ENCODE measurements at regions not wholly inside any gene's neighbourhood (a gene's known extent, or its start where the extent isn't known, plus 50 kb on each side); places are given as distances from the start of the nearest gene placed in this dataset.

- Histone ChIP-seq H3K27ac (ENCODE audit: low read depth, low read length) (no peak overlapping the region), H3K4me3 (ENCODE audit: low read depth, low read length) (no peak overlapping the region), H3K27me3 (ENCODE audit: control insufficient read depth, insufficient read depth, low read length) (peaks cover 15% of the 10 kb centered on the region), H3K9me3 (ENCODE audit: control insufficient read depth, insufficient read depth, low read length) (no peaks in the 10 kb centered on the region)
- TF ChIP-seq, protein P1, sequence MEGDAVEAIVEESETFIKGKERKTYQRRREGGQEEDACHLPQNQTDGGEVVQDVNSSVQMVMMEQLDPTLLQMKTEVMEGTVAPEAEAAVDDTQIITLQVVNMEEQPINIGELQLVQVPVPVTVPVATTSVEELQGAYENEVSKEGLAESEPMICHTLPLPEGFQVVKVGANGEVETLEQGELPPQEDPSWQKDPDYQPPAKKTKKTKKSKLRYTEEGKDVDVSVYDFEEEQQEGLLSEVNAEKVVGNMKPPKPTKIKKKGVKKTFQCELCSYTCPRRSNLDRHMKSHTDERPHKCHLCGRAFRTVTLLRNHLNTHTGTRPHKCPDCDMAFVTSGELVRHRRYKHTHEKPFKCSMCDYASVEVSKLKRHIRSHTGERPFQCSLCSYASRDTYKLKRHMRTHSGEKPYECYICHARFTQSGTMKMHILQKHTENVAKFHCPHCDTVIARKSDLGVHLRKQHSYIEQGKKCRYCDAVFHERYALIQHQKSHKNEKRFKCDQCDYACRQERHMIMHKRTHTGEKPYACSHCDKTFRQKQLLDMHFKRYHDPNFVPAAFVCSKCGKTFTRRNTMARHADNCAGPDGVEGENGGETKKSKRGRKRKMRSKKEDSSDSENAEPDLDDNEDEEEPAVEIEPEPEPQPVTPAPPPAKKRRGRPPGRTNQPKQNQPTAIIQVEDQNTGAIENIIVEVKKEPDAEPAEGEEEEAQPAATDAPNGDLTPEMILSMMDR (IDR thresholded peaks at IDR 0.05; ENCODE audit: low read depth, low read length) = no peak
- ChIA-PET CTCF (interaction anchor here (1.5 kb wide), 1 partner anchor 23 kb away, joined by 5 read pairs; no protein-coding TSS in a partner anchor), POLR2A (no interaction called here)
- DNase-seq (ENCODE audit: low read depth, low spot score) = no peak
Observed at GRCh38 chr13:97822377-97822776, 131.1 kb upstream of the IPO5 start.

GRCh38 chr13:97826421-97827012, 127.0 kb upstream of the IPO5 start:
- Histone ChIP-seq H3K4me3 (ENCODE audit: low read depth, low read length) (no peak overlapping the region), H3K27ac (ENCODE audit: low read depth, low read length) (no peak overlapping the region), H3K27me3 (ENCODE audit: control insufficient read depth, insufficient read depth, low read length) (peaks cover 5% of the 10 kb centered on the region), H3K9me3 (ENCODE audit: control insufficient read depth, insufficient read depth, low read length) (no peaks in the 10 kb centered on the region)
- TF ChIP-seq, protein P1 (IDR thresholded peaks at IDR 0.05; ENCODE audit: low read depth, low read length) = no peak
- DNase-seq (ENCODE audit: low read depth, low spot score) = no peak
- ChIA-PET CTCF (no interaction called here), POLR2A (no interaction called here)

- Histone ChIP-seq H3K9me3 (ENCODE audit: control insufficient read depth, insufficient read depth, low read length) (no peaks in the 10 kb centered on the region), H3K27me3 (ENCODE audit: control insufficient read depth, insufficient read depth, low read length) (peaks cover 4% of the 10 kb centered on the region), H3K27ac (ENCODE audit: low read depth, low read length) (no peak overlapping the region), H3K4me3 (ENCODE audit: low read depth, low read length) (no peak overlapping the region)
- DNase-seq (ENCODE audit: low read depth, low spot score) = no peak
- ChIA-PET POLR2A (no interaction called here), CTCF (interaction anchor here (0.6 kb wide), 1 partner anchor 817 kb away, joined by 3 read pairs; no protein-coding TSS in a partner anchor)
- TF ChIP-seq, protein P1 (IDR thresholded peaks at IDR 0.05; ENCODE audit: low read depth, low read length) = no peak
Observed at GRCh38 chr13:97834250-97834649, 119.2 kb upstream of the IPO5 start.

DNA sequence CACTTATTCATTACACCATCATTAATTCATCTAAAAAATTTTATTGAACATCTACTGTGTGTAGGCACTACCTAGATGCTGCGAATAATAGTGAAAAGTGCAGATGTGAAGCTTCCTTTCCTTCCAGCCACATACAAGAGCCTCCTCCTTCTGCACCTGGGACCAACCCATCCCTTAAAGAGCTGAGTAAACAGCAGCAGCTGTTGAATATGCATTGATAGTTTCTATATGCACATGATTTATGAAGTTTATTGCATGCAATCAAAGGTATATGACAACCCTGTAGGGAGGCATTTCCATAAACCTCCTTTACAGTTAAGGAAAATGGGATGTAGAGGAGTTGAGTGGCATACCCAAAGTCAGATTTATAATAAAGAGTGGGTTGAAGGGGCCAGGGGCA, 110.3 kb upstream of the IPO5 start:
- TF ChIP-seq, protein P1 (IDR thresholded peaks at IDR 0.05; ENCODE audit: low read depth, low read length) = no peak
- Histone ChIP-seq H3K27me3 (ENCODE audit: control insufficient read depth, insufficient read depth, low read length) (peaks cover 8% of the 10 kb centered on the region), H3K4me3 (ENCODE audit: low read depth, low read length) (no peak overlapping the region), H3K27ac (ENCODE audit: low read depth, low read length) (no peak overlapping the region), H3K9me3 (ENCODE audit: control insufficient read depth, insufficient read depth, low read length) (no peaks in the 10 kb centered on the region)
- no peak for DNase-seq (ENCODE audit: low read depth, low spot score)
- POLR2A ChIA-PET = no interaction called here
- CTCF ChIA-PET = interaction anchor here (0.8 to 1.4 kb wide), 2 partner anchors 13 kb away, joined by 3 to 5 read pairs; no protein-coding TSS in a partner anchor

DNA sequence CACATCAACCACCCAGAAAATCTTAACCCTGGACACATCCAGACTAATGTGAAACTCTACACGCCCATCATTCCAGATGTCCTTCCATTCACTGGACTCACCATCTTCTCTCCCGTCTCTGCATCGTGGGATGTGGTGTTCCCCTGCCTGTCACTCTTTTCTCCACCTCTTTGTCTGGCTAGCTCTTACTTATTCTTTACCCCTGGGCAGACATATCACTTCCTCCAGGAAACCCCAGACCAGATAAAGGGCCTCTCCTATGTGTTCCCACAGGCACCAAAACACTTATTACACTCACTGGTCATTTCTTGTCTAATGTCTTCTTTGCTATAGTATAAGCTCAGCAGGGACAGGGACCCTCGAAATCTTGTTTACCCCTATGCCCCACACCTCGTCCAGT, 109.3 kb upstream of the IPO5 start:
- no peak for DNase-seq (ENCODE audit: low read depth, low spot score)
- H3K27me3 ChIP-seq (ENCODE audit: control insufficient read depth, insufficient read depth, low read length) = peaks cover 8% of the 10 kb centered on the region
- no peak overlapping the region for H3K27ac ChIP-seq (ENCODE audit: low read depth, low read length)
- CTCF ChIA-PET = interaction anchor here (1.4 kb wide), 1 partner anchor 12 kb away, joined by 5 read pairs; no protein-coding TSS in a partner anchor
- POLR2A ChIA-PET = no interaction called here
- TF ChIP-seq, protein P1 (IDR thresholded peaks at IDR 0.05; ENCODE audit: low read depth, low read length) = no peak
- no peak overlapping the region for H3K4me3 ChIP-seq (ENCODE audit: low read depth, low read length)
- no peaks in the 10 kb centered on the region for H3K9me3 ChIP-seq (ENCODE audit: control insufficient read depth, insufficient read depth, low read length)

All from AG04450 (cell line).